Tibial nerve (tissue), 4 donors: ENCODE measurements at regions not wholly inside any gene's neighbourhood (a gene's known extent, or its start where the extent isn't known, plus 50 kb on each side); places are given as distances from the start of the nearest gene placed in this dataset.

Experiments
- EP300 ChIP-seq, 2 donors: sonication (generic); formaldehyde crosslinking; IDR thresholded peaks; one replicate each; pipeline ENCODE4 v1.6.1; 2017; ENCODE audit warnings: antibody characterized with exemption in 2 of 2, mild to moderate bottlenecking in 1 of 2
- POLR2A ChIP-seq, 2 donors: fragments of 450-650 bp; IDR thresholded peaks; one replicate each; pipeline ENCODE4 v1.6.1; 2017; ENCODE audit warnings: antibody characterized with exemption in 2 of 2, mild to moderate bottlenecking in 2 of 2, moderate library complexity in 2 of 2
- TF ChIP-seq, protein P1 (sequence below), 5 experiments: fragments of 200-600 bp in 3 of 5; fragments of 450-650 bp in 2 of 5; sonication (generic) in 3 of 5; IDR thresholded peaks; one replicate each; pipeline ENCODE4 v1.5.1; 2016 to 2019; ENCODE audit warnings: antibody characterized with exemption in 5 of 5, mild to moderate bottlenecking in 3 of 5, moderate library complexity in 2 of 5

DNA sequence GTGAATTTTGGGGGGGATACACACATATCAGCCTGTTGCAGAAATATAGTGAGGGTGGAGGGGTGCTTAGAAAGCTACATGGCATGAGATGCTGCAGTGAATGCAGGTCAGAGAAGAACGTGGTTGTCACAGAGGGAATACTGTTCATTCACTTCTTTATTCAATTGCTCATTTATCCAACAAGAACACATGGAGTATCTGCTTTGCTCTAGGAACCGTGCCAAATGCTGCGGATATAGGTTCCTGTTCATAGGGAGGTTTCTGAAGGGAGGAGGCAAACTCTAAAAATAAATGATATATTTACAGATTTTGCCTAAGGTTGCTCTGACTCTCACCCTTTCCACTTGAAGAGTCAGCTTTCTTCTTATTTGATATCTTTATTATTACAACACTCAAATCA is 444.3 kb upstream of the CLINT1 start:
- TF ChIP-seq POLR2A (IDR thresholded peaks at IDR 0.05), result no peak
- TF ChIP-seq EP300 (IDR thresholded peaks at IDR 0.05), result no peak
- TF ChIP-seq, protein P1, sequence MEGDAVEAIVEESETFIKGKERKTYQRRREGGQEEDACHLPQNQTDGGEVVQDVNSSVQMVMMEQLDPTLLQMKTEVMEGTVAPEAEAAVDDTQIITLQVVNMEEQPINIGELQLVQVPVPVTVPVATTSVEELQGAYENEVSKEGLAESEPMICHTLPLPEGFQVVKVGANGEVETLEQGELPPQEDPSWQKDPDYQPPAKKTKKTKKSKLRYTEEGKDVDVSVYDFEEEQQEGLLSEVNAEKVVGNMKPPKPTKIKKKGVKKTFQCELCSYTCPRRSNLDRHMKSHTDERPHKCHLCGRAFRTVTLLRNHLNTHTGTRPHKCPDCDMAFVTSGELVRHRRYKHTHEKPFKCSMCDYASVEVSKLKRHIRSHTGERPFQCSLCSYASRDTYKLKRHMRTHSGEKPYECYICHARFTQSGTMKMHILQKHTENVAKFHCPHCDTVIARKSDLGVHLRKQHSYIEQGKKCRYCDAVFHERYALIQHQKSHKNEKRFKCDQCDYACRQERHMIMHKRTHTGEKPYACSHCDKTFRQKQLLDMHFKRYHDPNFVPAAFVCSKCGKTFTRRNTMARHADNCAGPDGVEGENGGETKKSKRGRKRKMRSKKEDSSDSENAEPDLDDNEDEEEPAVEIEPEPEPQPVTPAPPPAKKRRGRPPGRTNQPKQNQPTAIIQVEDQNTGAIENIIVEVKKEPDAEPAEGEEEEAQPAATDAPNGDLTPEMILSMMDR (IDR thresholded peaks at IDR 0.05), result no peak
